Cerebellar cortex (tissue), 1 donor: ENCODE measurements at regions not wholly inside any gene's neighbourhood (a gene's known extent, or its start where the extent isn't known, plus 50 kb on each side); places are given as distances from the start of the nearest gene placed in this dataset.

Experiments
- DNase-seq: peaks from one replicate; pipeline ENCODE4 v3.0.0-alpha.2; 2015; ENCODE audit warnings: low spot score

DNA sequence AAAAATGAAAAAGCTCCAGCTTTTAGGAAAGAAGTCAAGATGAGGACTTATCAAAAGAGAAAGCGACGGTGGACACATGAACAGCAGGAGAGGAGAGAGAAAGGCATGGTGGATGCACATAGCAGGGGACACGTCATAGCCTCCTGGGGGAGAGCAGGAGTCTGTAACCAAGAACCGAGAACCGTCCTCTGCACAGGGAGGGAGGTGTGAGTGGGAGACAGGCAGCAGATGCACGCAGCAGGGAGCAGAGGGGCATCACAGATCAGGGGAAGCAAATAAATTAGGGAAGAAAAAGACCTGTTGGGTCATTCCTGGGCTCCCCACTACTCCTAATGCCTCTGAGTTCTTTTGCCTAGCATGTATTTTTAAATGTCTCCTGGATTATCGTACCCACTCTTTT, 138.1 kb upstream of the RMST start:
- DNase-seq, result no peak

- DNase-seq, result no peak
Observed at GRCh38 chr12:97335115-97335514, 127.5 kb upstream of the RMST start.

DNA sequence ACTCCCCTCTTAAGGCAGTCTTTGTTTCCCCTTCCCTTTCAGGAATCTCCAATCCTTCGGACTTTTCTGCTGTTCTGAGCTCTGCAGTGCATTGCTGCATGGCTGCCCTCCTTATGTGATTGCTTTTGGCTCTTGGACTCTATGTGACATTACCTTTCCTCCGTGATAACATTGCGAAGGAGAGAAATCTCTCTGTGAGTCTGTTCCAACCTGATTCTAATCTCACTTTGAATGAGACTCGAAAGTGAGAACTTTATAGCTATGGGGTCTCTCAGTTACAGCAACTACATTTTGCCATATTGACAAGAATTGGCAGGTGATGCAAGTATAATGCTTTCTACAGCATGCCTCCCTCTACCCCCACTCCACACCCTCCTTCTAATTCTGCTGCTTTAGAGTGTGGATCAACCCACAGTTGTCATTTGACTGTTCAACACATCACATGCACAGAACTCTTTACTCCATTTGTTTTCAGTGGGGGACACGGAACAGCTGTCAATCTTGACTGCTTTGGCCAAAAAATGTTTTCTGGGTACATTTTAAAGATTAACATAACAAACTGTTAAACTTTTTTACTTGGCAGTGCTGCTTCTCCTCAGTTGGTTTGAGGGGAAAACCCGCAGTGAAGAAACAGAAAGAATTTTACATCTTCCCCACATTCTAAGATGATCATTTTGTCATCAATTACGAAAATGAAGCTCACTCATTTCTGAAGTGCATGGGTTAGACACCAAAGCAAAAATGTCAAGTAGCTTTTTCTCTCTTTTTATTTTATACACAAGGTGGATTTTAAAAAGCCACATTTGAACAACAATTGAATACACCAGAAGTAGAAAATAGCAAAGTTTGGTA, 125.5 kb upstream of the RMST start:
- DNase-seq, result no peak

DNA sequence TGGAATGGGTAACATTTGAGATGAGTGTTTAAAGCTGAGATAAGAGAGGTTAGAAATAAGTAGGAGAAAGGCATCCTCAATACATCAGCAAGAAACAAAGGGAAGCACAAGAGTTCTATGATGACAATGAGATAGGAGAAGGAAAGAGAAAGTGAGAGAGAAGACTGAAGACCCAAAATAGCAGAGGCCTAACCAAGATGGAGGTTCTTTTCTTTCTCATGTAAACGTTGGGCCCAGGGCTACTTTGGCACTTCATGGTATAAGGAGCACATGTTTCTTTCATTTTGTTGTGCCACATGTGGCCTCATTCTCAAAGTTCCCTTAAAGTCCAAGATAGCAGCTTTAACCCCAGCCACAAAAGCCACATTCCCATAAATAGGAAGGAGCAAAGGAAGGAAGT, 120.5 kb upstream of the RMST start:
- DNase-seq, result no peak

GRCh38 chr12:97347956-97348355, 114.6 kb upstream of the RMST start:
- no peak for DNase-seq

DNA sequence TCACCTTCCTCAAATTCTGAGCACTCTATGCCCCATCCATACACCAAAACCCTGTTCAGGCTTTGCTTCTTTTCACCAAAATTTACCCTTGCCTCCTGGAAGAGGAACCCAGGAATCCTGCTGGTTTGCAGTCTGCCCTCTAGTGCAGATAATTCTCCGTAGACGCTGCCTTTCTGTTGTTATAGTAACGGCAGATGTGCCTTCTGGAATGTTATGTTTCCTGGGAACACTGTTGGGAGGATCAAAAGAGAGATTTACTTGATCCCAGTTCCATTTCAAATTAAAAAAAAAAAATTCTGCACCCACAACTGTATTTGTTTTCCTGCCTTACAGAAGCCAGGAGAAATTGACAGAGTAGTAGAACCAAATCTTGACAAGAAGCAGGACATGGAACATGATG, 104.2 kb upstream of the RMST start:
- DNase-seq, result no peak

DNA sequence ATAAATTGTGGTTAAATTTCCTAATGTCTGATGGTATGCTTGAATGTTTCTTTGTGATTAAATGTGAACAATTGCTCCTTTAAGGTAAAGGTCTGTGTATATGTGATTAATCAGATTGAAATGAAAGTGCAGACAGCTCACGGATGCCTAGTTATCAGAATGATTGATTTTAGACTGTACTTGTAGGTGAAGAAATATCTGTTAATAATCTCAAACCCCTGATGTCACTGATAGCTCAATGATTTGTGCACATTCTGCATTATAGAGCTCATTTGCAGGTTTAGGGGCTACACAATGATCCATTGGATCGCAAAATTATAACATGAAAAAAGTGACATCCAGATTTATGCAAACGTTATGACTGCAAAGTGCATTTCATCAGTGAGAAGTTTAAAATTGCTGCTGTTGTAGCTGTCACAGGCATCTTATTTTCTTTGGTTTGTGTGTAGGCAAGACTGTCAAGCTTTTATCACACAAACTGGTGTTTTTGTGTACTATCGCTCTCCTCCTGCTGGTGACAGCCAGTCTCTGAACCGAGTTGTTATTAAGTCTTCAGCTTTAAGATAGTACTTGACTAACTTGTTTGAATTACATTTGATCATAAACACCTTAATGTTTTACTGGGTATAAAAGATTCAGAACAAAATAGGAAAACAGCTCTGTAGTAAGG, 103.4 kb upstream of the RMST start:
- no peak for DNase-seq

GRCh38 chr12:97363693-97364092, 98.9 kb upstream of the RMST start:
- no peak for DNase-seq

- DNase-seq, result no peak
Observed at GRCh38 chr12:97368462-97369163, 94.0 kb upstream of the RMST start.

GRCh38 chr12:97375310-97375709, 87.3 kb upstream of the RMST start:
- no peak for DNase-seq

- DNase-seq, result no peak
Observed at GRCh38 chr12:97380440-97380839, 82.2 kb upstream of the RMST start.

- DNase-seq, result no peak
Observed at GRCh38 chr12:97385121-97385520, 77.5 kb upstream of the RMST start.

DNA sequence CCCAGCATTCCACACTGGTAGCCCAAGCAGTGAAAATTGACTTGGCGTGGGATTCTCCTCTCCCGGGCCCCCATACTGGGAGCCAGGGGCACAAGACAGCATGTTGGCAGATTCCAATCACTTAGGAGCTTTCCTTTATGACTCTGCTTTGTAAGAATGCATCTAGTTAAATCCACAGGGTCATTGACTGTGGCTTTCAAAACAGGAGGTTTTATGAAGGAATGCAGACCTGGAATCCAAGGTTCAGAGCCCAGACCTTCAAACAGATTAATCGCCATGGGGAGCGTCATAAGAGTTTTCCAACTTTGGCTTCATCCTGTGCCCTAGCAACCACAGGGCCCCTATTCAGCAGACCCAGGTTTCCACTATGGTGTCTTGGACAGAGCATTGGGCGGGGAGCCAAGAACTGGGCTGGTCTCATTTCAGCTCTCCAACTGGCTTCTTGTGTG, 76.4 kb upstream of the RMST start:
- DNase-seq, result peak; percentile 73

GRCh38 chr12:97387844-97388243, 74.8 kb upstream of the RMST start:
- no peak for DNase-seq

DNA sequence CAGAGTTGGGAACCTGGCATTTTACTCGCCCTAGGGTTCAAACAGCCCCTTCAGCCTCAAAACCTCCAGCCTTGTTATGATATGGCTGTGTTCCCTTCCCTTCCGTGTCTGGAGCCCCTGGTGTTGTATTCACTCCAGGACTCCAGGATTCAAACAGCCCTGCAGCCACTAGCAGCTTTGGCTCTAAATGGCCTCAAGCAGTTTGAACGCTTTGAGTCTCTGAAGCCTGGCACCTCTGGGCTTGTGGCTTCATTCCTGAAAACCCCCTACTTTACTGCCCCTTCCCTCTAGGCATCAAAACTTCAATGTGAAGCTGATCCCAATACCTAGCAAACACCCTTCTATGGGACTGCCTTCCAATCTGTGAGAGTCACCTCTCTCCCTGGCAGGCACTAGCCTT, 67.9 kb upstream of the RMST start:
- no peak for DNase-seq

- peak; percentile 52 for DNase-seq
Observed at GRCh38 chr12:97397008-97397407, 65.6 kb upstream of the RMST start.

GRCh38 chr12:97398704-97399103, 63.9 kb upstream of the RMST start:
- DNase-seq, result peak; percentile 51

DNA sequence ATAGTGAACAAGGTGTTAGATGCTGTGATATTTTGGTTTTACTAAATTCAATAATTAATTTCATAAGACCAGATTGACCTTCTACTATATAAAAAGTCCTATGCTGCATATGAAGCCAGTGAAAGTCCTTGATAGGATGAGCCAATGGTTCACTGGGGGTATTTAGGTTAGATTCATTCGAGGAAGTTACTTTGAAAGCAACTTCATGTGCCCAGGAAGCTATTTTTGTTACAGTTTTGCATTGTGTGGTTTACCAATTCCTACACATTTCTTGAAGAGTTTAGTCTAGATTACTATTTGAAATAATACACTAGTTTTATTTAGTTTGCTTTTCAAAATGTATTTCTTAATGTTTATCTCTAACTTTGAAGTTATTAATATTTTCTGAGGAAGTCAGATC, 58.5 kb upstream of the RMST start:
- DNase-seq, result no peak

DNA sequence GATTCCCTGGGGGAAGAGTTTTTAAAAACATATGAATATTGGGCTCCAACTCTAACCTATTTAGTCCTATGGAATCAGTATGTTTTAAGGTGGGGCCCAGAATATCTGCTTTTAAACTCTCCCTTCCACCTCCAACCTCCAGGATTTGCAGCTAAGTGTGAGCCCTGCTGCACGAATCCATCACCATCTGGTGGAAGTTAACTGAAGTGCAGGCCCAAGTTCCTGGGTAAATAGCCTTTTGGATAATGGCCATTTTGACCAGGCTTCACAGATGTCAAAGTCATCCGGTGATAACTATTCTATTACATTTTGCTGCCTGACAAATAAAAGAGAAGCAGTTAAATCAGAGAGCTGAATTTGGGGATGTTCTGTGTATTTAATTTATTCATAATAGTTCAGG, 58.1 kb upstream of the RMST start:
- DNase-seq, result peak; percentile 53

DNA sequence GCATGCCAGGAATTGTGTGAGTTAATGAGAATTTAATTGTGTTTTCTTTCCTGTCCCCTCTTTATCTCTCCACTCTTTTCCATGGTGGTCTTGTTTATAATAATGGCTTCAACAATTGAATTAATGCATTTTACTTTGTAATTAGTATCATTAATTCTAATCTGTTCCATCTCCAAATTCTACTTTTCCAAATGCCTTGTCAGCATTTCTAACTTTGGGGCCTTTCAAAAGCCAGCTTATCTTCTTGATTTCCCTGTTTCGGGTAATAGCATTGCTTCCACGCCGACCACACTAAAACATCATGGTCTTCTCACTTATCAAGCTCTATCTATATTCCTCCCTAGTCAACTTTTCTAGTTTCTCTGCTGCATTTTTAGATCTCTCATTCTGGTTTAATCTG, 54.2 kb upstream of the RMST start:
- no peak for DNase-seq

- no peak for DNase-seq
Observed at GRCh38 chr12:97411341-97411740, 51.3 kb upstream of the RMST start.
